DMS53 treated with DMSO at 0.1 percent for 48 hours (cell line): ENCODE measurements at regions not wholly inside any gene's neighbourhood (a gene's known extent, or its start where the extent isn't known, plus 50 kb on each side); places are given as distances from the start of the nearest gene placed in this dataset.
A peak's percentile ranks its signal among the peaks of the same experiment; 100 is the strongest.
"Not testable (repeated sequence)": the region's sequence is repeated elsewhere in the genome, so short reads cannot be mapped to it uniquely, and the experiment has no call there.

ENCODE experiments used
- DNase-seq: peaks from one replicate; lab custom pipeline; 2025; ENCODE audit not compliant: unreplicated experiment; lab: John Stamatoyannopoulos, UW

DNA sequence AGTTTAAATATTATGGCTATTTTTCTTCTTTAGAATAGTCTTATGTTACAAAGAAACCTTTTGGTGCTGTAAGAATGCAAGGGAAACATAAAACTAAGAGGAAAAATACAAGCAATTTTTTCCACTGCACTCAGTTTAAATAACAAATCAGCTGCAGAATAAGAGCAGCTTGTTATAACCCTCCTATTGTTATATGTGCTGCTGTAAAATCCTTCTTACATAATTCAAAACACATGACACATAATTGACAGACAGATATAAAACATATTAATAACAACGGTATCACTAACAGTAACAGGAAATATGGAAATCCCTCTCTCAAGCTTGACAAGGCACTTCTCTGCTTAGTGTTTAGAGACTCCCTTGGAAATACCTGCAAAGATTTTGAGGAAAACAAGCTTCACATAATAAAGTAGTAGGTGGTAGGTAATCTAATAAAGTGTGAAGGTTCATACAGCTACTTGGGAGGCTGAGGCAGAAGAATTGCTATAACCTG, 385.3 kb upstream of the HS3ST1 start:
- DNase-seq, result no peak

DNA sequence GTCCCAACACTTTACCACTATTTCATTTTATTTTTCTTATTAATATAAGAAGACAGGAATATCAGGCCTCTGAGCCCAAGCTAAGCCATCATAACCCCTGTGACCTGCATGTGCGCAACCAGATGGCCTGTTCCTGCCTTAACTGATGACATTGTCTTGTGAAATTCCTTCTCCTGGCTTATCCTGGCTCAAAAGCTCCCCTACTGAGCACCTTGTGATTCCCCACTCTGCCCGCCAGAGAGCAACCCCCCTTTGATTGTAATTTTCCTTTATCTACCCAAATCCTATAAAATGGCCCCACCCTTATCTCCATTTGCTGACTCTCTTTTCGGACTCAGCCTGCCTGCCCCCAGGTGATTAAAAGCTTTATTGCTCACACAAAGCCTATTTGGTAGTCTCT, 382.8 kb upstream of the HS3ST1 start:
- not testable (repeated sequence) for DNase-seq

DNA sequence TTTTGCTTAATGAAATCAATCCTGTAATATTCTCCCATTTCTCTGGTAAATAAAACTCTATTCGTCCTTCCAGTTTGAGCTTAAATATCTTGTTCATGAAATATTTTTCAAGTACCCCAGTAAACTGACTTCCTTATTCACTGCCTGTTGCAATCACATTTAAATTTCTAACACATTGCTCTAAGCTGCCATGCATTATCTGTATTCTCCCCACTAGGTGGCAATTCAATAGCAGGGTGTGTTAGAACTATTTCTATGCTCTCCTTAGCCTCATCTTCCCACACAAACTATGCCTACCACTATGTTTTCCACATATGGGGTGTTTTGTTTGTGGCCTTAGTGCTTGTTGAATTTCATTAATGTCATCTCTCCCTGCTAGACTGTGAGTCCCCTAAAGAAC, 377.1 kb upstream of the HS3ST1 start:
- DNase-seq, result peak; percentile 66

DNA sequence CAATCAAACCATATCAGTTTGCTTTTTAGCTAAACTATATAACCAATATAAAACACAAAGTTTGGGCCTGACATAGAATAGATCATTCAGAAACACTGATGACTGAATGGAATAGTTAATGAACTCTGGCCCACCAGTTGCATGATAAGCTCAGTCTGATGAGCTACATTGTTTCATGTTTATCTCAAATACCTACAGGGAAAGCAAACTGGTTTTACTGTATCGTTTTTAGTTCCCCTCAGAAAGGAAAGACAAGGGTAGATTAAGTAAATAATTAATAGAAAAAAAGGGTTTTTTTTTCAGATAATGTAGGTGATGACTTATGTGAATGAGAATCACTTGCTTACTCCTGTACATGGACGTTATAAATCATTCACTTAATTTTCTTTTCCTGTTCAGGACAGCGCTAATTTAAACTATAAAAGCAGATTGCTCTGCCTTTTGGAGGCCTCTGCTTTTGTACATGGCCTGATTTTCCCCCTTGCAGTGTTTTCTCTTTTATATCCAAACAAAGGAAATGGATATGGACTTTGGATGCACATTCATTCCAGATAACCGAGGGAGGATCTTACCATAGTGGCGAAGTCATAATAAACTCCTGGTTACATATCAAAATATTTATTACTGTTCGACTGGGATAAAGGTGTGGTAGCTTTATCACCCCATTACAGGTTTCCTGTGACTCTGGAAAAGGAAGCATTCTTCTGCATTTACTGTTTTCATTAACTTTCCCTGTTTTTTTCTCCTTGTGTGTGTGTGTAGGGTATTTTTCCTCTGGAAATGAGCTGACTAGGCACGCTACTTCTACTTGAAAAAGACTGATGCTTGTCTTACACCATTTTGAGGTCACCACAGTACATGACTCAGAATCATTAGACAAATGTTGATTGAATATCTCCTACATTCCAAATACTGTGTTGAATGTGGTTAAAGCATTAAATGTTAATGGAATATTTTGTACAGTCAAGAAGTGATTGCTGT, 373.1 kb upstream of the HS3ST1 start:
- DNase-seq, result no peak

DNA sequence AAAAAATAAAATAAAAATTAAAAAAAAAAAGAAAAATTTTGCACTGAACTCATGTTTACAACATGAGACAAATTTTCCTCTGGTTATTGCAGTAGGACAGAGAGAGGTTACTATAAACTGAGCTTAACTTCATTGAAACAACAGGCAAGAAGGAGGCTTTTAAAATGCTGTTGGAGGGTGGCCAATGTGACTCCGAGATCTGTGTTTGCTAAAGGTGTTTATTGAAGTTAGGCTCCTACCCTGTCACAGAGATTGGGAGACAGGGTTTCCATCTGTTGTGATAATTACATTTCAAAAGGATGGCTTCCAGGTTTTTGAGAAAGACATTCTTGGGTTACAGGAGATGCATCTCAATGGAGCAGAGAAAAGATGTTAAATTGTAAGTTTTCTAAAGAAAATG, 370.5 kb upstream of the HS3ST1 start:
- no peak for DNase-seq

DNA sequence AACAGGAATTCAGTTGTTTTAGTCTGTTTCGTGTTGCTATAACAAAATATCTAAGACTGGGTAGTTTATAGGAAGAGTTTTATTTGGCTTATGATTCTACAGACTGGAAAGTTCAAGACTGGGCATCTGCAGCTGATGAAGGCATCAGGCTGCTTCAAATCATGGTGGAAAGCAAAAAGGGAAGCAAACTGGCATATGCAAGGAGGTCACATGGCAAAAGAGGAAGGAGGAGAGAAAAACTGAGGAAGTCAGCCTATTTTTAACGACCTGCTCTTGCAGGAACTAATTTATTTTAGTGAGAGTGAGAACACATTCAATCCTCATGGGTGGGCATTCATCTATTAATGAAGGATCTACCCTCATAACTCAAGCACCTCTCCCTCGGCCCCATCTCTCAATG, 363.1 kb upstream of the HS3ST1 start:
- no peak for DNase-seq

DNA sequence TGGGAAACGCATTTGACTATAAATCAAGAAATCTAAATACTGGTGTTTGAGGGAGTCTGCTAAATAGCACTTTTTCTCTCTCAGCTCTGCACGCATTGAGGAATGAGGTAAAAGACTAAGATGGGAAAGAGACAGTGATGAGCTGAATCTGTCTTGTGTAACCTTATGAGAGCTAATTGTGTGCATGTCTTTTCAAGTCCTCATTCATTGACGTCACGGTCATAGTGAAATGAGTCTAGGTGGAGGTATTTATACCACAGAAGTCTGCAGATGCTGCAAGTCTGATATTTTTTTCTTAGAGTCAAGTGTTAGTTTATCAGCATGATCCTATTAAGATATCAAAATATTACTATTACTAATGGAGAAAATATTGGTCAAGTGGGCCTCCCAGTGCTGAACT, 361.5 kb upstream of the HS3ST1 start:
- no peak for DNase-seq

DNA sequence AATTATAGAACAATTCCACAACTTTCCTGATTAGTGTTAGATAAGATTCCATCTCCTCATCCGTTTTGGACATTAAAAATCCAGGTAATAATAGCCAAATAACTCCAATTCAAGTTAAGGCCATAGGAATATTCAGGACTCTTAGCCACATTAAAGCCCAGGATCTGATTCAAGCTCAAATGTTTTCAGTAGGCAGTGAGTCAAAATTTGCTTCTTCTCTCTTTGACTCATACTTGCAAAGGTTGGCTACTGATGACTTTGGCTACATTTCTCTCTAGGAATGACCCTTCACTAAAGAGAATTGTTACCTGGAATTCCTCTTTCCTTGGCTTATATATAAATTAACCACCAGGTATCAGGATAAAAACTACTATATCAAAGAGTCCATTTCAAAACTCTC, 354.9 kb upstream of the HS3ST1 start:
- DNase-seq, result no peak

DNA sequence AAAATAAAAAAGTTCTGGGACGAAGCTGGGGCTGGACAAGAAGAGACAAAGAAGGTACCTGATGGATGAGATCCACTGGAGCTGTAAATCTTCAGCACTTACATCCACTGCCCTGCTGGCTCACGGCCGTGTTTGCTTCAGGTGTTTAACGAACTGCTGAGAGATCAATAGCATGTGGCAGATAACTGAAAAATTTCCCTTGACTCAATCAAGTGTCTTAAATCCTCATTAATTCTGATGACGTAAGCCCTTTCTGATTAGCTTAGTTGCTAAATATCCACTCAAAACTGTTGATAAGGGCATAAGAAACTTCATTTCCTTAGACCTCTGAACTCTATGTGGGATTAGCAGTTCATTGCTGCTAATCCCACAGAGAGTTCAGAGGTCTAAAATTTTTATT, 354.2 kb upstream of the HS3ST1 start:
- no peak for DNase-seq

DNA sequence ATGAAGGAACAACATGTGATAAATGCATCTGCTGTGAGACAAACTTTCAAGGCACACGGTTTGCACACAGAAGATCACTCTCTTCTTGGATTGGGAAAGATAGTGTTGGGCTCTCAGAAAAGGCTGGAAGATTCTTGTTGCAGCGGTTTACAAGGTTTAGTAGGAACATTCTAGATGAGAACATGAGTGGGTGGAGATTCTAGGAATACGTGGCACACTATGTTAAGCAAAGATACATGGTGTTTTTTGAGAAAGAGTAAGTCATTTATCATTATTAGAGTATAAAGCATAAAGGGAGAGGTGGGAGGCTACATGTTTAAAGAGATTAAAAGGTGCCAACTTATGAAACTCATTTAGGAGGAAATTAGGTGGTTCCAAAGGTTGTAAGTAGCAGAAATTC, 348.8 kb upstream of the HS3ST1 start:
- DNase-seq, result no peak

DNA sequence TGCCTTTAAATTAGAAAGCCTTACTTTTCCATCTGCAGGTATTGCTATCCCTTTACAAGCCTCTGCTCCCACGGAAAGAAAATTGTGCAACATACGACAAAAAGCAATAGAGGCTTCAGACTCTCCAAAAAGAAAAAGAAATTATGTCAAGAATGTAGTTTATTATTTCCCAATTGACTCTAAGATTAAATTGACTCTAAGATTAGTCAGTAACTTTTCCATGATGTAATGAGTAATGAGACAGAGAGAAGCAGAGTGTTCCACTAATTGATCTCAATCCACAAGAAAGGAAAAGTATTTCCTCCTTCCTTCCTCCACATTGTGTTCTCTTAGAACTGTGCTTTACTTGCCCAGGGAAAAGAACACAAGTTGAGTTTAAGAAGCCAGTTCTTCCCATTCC, 345.7 kb upstream of the HS3ST1 start:
- DNase-seq, result no peak

DNA sequence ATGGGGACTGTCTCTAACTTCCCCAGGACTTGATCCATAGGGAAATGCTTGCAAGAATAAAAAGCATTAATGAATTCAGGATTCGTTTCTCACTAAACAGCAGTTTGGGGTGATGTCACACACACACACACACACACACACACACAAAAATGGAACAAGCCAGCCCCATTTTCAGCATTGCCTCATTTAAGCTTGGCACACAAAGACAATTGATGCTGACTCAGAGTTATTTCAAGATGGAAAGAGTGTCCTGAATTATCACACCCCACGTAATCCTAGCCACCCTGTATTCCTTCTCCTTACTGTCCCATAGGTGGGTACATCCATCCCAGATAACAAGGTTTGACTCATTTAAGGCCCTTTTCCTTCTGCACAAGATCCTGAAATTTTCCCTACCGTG, 345.1 kb upstream of the HS3ST1 start:
- DNase-seq, result no peak

DNA sequence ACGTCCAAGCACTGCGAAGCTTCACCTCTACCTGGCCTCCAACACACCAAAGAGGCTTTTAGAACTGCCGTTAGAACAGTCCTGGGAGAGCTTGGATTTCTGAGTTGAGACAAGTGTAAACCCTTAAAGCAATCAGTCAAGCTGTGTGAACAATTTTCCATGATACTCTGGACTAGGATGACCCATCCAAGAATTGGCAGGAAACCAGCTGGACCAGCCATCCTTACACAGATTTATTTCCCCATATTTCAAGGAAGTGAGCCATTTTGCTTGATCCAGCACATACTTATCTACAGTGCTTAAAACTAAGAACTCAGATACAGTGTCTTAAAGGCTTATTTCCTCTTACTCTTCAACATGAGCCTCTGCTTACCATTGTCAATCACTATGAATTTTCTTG, 340.7 kb upstream of the HS3ST1 start:
- no peak for DNase-seq

DNA sequence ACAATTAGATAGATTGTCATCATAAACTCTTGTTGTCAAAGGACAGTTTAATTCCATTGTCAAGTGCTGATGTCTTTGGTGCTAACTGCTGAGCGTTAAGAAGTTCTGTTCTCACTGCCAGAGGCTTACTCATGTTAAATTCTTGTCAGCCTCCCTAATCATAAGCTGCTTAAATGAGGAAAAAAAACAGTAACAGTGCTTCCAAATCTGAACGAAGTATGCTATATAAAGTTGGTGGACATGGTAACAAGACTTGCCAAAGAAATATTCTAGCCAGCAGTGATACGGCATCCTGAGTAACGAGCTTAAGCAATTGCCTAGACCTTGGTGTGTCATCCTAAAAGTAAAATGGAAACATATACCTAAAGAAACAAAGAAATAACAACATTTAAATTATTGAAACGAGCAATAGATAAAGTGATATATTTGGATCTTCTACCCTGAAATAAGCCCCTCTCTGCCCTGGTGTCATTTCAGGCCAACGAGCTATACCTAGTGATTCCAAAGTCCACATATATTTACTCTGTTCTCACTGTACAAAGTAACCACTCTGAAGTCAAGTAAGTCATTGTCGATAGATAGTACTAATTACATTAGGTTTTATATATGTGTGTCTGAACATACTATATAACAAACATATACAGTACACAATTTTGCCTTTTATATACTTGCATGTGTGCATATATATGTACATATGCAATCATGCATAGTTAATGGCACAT, 339.7 kb upstream of the HS3ST1 start:
- DNase-seq, result no peak

DNA sequence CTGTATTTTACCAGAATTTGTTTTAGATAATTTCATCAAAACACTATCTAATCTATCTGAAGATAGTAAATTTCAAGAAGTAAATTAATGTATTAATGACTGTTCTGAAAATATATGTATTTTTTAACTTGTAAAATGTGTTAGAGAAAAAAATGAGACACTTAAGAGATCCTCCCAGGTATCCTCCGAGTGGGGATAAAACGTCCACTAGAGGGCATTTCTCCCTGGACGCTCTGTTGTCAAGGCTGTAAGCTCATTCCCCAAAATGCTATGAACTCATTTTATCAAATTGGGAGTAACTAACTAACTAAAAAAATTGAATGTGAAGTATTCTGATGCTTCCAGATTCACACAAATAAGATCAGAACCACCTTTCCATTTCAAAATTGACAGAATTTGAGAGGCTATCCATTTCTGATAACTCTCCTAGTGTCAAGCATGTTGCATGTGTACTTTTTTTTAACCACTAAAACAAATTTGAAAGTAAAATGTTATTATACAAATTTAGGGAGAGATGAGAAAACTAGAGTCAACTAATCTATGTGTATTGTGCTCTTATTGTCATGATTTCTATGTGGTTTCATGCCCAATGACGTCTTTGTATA, 337.3 kb upstream of the HS3ST1 start:
- DNase-seq, result peak; percentile 67

DNA sequence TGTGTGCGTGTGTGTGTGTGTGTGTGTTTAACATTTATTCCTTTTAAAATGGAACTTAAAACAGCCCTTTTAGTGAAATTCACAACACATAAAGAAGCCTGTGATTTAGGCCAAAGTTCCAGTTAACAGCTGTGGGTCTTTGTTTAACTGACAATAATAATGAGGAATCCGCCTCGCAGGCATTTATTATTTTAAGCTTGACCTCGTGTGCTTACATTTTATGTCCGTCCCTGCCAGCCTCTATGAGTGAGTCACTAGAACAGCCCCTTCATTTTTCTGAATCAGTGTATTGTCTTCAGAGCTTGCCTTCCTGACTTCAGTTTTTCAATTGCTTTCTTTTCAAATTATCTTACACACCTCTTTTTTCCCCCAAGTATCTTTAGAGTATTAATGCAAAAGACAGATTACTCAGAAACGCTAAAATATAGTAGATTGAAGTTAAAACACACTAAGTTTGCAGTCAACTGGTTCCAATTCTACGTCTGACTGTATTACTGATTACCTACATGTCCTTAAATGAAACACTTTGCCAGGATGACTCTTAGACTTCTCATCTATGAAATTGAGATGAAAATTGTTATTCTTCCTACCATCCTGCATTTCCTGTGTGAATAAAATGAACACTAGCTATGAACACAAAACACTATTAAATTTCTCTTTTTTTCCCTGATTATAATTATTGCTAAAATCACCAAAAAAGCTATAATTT, 319.6 kb upstream of the HS3ST1 start:
- no peak for DNase-seq

DNA sequence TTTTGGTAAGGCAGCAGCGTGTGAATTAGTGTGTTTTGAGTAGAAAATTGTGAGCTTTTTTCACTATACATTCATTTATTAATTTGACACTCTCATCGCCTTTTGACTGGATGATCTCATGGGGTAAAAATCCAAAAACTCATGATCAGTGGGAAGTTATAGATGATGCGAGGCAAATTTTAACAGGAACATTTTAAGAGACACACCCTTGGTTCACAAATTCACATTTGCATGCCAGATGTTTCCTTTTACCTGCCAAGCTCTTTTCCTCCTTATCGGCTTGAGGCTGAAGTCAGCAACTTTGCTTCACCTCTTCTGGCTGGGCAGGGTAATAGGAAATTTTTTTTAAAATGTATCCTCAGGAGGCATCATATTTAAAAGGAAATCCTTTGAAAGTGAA, 318.0 kb upstream of the HS3ST1 start:
- no peak for DNase-seq

DNA sequence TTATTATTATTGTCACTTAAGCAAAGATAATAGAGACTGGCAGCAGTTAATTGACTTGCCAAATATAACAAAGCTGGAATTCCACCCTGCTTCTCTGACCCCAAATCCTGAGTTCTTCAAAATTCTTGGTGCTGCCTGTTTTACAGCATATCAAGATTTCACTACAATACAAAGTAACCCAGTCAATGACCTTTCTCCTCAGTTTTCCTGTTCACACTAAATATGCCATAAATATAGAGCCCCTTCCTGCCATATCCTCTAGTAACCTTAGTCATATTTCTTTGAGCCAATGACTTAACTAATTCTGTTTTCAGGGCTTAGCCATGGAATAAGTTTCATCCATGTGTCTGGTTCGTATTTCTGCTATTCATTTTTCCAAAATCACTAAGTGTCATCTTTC, 315.3 kb upstream of the HS3ST1 start:
- no peak for DNase-seq

DNA sequence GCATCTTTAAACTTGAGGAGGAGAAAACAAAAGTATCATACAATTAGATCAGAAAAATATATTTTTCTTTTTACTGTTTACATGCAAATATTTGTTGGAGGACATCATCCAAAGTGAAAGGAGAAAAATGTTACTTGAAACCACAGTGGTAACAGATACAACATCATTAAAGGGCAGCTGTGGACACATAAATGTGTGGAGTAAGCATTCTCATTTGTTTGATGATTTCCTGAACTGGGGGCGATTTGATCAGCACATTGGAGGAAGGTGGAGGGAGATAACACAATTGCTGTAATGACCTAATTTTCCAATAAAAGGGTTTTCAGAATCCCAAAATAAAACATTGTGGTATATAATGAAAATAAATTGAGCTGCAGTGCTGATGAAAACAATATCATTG, 314.5 kb upstream of the HS3ST1 start:
- peak; percentile 53 for DNase-seq

DNA sequence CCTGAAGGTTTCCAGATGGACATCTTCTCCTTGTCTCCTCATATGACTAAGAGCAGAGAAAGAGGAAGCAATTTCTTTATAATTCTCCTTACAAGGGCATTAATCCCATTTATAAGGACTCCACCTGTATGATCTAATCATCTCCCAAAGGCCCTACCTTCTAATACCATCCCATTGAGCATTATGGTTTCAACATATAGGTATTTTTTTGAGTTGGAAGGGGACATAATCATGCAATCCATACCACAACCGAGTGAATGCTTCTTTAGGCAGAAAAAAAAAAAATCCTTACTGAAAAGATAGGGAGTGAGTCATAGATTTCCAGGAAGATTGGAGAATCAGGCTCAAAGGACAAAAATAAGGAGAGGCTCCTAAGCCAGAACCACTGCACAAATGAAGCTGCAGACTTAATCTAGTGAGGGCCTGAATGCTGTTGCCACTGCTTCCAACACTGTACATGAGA, 312.5 kb upstream of the HS3ST1 start:
- DNase-seq, result peak; percentile 19

DNA sequence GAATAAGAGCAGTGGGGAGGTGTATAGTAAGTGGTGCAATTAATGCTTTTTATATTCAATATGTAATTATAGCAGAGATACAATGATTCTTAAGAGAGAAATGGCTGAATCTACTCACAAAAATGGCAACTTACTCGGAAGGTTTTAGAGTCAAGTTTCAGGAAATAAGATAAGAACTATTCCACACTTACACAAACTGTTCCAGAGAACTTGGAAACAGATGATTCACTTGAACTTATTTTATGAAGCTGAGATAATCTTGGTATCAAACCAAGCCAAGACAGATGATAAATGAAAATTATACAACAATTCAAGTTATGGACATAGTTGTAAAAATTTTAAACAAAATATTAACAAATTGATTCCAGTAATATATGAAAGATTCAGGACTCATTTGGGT, 311.3 kb upstream of the HS3ST1 start:
- no peak for DNase-seq
